GM13977 (cell line): ENCODE measurements at regions not wholly inside any gene's neighbourhood (a gene's known extent, or its start where the extent isn't known, plus 50 kb on each side); places are given as distances from the start of the nearest gene placed in this dataset.

Experiments
- DNase-seq: peaks from one replicate; pipeline ENCODE4 v3.0.0; 2012; ENCODE audit warnings: low spot score
- in situ Hi-C: fragments of 300-500 bp; cut with MboI; formaldehyde crosslinking; loops from one replicate; pipeline ENCODE4 v1.12.0; 2022; ENCODE audit warnings: low sequenced_read_pairs, low pct_unique_long_range_greater_than_20kb, mixed read lengths, inconsistent platforms; ENCODE audit not compliant: unreplicated experiment
- TF ChIP-seq, protein P1 (sequence below): IDR thresholded peaks from 2 replicates; pipeline ENCODE4 v1.5.1; 2012; ENCODE audit warnings: mild to moderate bottlenecking, control low read depth; ENCODE audit not compliant: insufficient read depth; ENCODE audit errors: extremely low read depth, missing control alignments

DNA sequence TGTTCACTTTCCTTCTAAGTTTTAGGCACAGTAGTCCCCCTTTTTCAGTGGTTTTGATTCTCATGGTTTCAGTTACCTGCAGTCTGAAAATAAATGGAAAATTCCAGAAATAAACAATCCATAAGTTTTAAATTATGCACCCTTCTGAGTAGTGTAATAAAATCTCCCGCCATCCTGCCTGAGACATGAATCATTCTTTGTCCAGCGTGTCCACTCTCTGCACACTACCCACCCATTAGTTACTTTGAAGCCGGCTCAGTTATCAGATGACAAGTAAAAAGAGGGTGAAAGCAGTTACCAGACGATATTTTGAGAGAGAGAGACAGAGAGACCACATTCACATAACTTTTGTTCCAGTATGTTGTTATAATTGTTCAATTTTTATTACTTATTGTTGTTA lies 400.5 kb downstream of the TMX3 start:
- in situ Hi-C loops: no loop called here
- TF ChIP-seq, protein P1, sequence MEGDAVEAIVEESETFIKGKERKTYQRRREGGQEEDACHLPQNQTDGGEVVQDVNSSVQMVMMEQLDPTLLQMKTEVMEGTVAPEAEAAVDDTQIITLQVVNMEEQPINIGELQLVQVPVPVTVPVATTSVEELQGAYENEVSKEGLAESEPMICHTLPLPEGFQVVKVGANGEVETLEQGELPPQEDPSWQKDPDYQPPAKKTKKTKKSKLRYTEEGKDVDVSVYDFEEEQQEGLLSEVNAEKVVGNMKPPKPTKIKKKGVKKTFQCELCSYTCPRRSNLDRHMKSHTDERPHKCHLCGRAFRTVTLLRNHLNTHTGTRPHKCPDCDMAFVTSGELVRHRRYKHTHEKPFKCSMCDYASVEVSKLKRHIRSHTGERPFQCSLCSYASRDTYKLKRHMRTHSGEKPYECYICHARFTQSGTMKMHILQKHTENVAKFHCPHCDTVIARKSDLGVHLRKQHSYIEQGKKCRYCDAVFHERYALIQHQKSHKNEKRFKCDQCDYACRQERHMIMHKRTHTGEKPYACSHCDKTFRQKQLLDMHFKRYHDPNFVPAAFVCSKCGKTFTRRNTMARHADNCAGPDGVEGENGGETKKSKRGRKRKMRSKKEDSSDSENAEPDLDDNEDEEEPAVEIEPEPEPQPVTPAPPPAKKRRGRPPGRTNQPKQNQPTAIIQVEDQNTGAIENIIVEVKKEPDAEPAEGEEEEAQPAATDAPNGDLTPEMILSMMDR: no peak
- DNase-seq: no peak

DNA sequence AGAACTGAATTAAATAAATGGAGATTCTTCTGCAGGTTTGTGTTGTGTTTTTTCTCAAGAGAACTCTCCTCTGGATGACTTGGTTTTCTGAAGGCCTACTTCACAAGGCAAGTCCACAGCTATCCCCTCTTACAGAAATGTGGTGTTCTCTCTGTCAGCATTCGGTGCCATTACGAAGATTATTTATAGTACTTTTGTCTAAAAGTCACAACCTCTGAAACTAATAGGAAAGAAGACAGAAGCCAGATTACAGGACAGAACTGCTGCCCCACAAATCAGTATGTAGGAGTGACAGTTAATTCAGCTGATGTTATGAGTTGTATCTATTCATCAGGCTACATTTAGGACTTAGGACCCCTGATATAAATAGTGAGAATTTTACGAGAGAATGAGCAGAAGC lies 413.5 kb downstream of the TMX3 start:
- DNase-seq: no peak
- TF ChIP-seq, protein P1: no peak
- in situ Hi-C loops: no loop called here

DNA sequence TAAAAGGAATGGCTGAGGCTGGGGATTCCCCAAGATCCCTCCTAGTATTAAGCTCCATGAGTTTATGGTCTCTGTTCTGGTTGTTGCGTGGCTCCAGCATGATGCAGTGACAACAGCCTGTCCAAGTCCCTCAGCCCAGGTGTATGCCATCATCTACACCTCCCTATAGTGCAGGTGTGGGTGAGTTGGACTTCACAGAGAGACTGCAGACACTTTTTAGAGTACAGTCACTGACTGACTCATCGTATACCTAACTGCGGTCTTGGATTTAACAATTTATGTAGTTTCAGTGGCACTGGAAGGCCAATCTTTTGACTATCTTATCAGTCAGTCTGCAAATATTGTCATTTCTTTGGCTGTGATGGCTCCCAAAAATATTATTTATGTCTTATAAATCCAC lies 415.0 kb downstream of the TMX3 start:
- TF ChIP-seq, protein P1: no peak
- in situ Hi-C loops: no loop called here

DNA sequence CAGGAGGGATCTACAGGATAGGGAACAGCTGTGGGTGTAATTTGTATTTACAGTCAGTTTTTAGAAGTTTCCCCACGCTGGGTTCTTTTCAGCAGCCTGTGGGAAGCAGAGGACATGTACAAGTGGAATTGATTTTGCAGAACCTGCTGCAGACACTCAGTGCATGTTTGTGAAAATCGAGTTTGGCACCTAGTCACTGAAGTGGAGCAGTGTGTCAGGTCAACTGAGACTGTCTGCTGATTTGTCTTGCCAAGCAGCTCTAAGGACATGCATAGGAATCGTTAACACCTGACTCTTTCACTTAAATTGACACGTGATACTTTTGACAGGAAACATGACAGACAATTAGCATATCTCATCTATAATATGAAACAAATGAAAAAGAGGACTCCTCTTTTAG lies 416.6 kb downstream of the TMX3 start:
- no peak for DNase-seq

More for the DNA sequence above, 415.0 kb downstream of the TMX3 start:
- DNase-seq: no peak

DNA sequence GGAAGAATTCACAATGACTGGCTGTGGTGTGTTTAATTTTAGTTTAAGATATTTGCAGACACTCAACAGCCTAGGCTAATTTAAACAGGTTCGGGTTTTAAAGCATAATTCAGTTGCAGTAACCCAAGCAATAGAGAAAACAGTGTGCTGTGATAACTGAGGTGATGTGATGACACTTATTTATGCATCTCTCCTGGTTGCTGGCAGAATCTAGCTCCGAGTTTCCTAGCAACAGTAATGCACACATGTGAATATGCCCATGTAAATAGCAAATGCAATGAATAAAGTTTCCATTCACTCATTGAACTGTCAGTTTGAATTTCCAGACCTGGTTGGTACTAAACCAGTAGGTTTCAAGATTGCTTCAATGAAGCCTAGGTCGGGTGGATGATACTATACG lies 426.5 kb downstream of the TMX3 start:
- in situ Hi-C loops: no loop called here

More for the DNA sequence above, 416.6 kb downstream of the TMX3 start:
- TF ChIP-seq, protein P1: no peak
- in situ Hi-C loops: no loop called here

DNA sequence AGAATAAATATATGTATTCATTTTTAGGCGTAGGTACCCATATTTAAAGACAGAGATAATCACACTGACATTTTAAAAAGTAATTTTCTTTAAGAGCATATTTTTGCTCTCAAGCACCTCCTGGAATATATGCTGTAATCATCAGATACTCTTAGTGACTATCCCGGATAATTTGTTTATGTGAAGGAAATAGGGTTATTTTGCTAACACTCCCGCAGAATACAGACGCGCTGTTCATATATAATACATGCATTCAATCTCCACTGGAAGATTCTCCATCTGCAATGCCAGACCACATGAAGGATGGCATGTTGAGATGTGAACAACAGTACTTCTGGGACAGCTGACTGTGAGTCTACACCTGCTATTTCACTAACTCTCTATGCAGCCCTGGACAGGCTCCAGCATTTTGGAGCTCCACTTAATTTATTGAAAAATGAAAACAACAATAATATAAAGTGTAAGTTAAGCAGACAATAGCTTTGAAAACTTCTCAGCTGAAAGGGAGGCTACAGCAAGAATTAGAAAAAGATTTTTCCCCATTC lies 430.6 kb downstream of the TMX3 start:
- no peak for DNase-seq
- TF ChIP-seq, protein P1: no peak
- in situ Hi-C loops: no loop called here

More for the DNA sequence above, 426.5 kb downstream of the TMX3 start:
- no peak for DNase-seq
- TF ChIP-seq, protein P1: no peak
